ENCODE measurements at regions not wholly inside any gene's neighbourhood (a gene's known extent, or its start where the extent isn't known, plus 50 kb on each side); places are given as distances from the start of the nearest gene placed in this dataset.

DNA sequence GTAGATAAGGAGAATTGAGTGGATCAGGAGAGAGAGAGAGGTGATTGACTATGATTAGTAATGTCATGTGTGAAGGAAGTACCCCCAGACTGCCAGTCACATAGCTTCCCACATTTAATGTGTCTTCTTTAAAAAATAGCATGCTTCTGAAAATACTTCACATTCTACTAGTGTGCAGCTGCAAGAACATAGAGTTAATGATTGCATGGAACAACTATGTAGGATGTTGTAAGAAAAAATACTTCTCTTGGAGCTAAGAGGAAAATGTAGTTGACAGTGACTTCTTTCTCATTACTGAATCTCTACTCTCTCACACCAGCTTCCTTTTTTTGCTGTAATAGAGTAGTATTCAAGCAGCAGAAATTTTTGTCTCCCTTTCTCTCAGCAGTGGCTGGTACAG is 1016.2 kb downstream of the NLGN4Y start:
- no peak for TF ChIP-seq EP300 (IDR thresholded peaks at IDR 0.05)
- TF ChIP-seq, protein P1, sequence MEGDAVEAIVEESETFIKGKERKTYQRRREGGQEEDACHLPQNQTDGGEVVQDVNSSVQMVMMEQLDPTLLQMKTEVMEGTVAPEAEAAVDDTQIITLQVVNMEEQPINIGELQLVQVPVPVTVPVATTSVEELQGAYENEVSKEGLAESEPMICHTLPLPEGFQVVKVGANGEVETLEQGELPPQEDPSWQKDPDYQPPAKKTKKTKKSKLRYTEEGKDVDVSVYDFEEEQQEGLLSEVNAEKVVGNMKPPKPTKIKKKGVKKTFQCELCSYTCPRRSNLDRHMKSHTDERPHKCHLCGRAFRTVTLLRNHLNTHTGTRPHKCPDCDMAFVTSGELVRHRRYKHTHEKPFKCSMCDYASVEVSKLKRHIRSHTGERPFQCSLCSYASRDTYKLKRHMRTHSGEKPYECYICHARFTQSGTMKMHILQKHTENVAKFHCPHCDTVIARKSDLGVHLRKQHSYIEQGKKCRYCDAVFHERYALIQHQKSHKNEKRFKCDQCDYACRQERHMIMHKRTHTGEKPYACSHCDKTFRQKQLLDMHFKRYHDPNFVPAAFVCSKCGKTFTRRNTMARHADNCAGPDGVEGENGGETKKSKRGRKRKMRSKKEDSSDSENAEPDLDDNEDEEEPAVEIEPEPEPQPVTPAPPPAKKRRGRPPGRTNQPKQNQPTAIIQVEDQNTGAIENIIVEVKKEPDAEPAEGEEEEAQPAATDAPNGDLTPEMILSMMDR (IDR thresholded peaks at IDR 0.05) = no peak

Measured in gastroesophageal sphincter (tissue), 3 donors.